MM.1S (cell line): ENCODE measurements at regions not wholly inside any gene's neighbourhood (a gene's known extent, or its start where the extent isn't known, plus 50 kb on each side); places are given as distances from the start of the nearest gene placed in this dataset.

Source experiments
- DNase-seq: peaks from one replicate; pipeline ENCODE4 v3.0.0-alpha.2; 2015
- H2AFZ ChIP-seq: fragments of 300-600 bp; sonication (generic); 2 replicates; pipeline ENCODE4 v1.6.0; 2016; ENCODE audit warnings: antibody characterized with exemption, low read length
- H3F3A ChIP-seq: fragments of 300-600 bp; sonication (generic); 2 replicates; pipeline ENCODE4 v1.6.1; 2016; ENCODE audit warnings: mild to moderate bottlenecking, antibody characterized with exemption, low read length, moderate library complexity, mixed read lengths; ENCODE audit not compliant: insufficient read depth
- H3K27ac ChIP-seq: fragments of 300-600 bp; sonication (generic); 2 replicates; pipeline ENCODE4 v1.5.1; 2016; ENCODE audit warnings: mild to moderate bottlenecking, low read length
- H3K27me3 ChIP-seq: fragments of 300-600 bp; sonication (generic); replicated peaks from 2 replicates; pipeline ENCODE4 v1.6.0; 2016; ENCODE audit warnings: low read length; ENCODE audit not compliant: insufficient read depth
- H3K36me3 ChIP-seq: fragments of 300-600 bp; sonication (generic); replicated peaks from 2 replicates; pipeline ENCODE4 v1.6.1; 2016; ENCODE audit warnings: mild to moderate bottlenecking, low read length, mixed read lengths; ENCODE audit not compliant: insufficient read depth
- H3K4me1 ChIP-seq: fragments of 300-600 bp; sonication (generic); 2 replicates; pipeline ENCODE4 v1.6.1; 2016; ENCODE audit warnings: low read length, mixed read lengths
- H3K4me2 ChIP-seq: fragments of 300-600 bp; sonication (generic); 2 replicates; pipeline ENCODE4 v1.6.0; 2016; ENCODE audit warnings: low read depth, low read length
- H3K4me3 ChIP-seq: fragments of 300-600 bp; sonication (generic); 2 replicates; pipeline ENCODE4 v1.5.1; 2016; ENCODE audit warnings: low read length, mixed read lengths
- H3K79me2 ChIP-seq: fragments of 300-600 bp; sonication (generic); 2 replicates; pipeline ENCODE4 v1.6.1; 2016; ENCODE audit warnings: mixed run types, low read length, mixed read lengths
- H3K9ac ChIP-seq: fragments of 300-600 bp; sonication (generic); 2 replicates; pipeline ENCODE4 v1.6.1; 2016; ENCODE audit warnings: low read length, mixed read lengths
- H3K9me2 ChIP-seq: fragments of 300-600 bp; sonication (generic); replicated peaks from 2 replicates; pipeline ENCODE4 v1.6.1; 2016; ENCODE audit warnings: mild to moderate bottlenecking, low read length, mixed read lengths; ENCODE audit not compliant: insufficient read depth
- H3K9me3 ChIP-seq: fragments of 300-600 bp; sonication (generic); replicated peaks from 2 replicates; pipeline ENCODE4 v1.6.1; 2016; ENCODE audit warnings: mild to moderate bottlenecking, low read length, mixed read lengths; ENCODE audit not compliant: insufficient read depth
- H4K20me1 ChIP-seq: fragments of 300-600 bp; sonication (generic); 2 replicates; pipeline ENCODE4 v1.6.1; 2016; ENCODE audit warnings: mild to moderate bottlenecking, low read length, moderate library complexity, mixed read lengths; ENCODE audit not compliant: insufficient read depth
- EZH2 ChIP-seq: fragments of 300-600 bp; sonication (generic); optimal IDR thresholded peaks from 2 replicates; pipeline ENCODE3; 2017; ENCODE audit warnings: low read depth, mild to moderate bottlenecking, antibody characterized with exemption, low read length, mixed read lengths
- EZH2phosphoT487 ChIP-seq: fragments of 300-600 bp; sonication (generic); IDR thresholded peaks from 2 replicates; pipeline ENCODE4 v1.6.1; 2018; ENCODE audit warnings: antibody characterized with exemption, low read length
- TF ChIP-seq, protein P1 (sequence below): fragments of 300-600 bp; sonication (generic); IDR thresholded peaks from 2 replicates; pipeline ENCODE4 v1.5.1; 2016; ENCODE audit warnings: antibody characterized with exemption, low read length, mixed read lengths

DNA sequence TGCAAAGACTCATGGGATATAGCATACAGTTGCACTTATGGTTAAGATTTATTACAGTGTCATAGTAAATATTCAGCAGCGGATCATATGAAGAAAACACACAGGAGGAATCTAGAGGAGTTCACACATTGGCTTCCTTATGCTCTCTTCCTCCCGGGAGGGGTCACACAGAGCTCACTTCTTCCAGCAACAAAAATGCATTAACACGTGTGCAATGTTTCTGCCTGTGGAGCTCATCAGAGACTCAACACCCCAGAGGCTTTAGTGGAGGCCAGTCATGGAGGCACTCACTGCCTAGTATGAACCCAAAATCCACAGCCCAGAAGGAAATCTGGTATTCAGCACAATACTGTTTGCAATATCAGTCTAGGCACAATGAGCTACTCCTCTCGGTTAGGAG lies 202.8 kb upstream of the PRSS1 start:
- Histone ChIP-seq H4K20me1 (no peaks in the 10 kb centered on the region), H3K9me2 (no peaks in the 10 kb centered on the region), H2AFZ (no peak overlapping the region), H3K4me3 (no peak overlapping the region), H3K36me3 (no peaks in the 10 kb centered on the region), H3K4me1 (peaks cover 7% of the 10 kb centered on the region; the same call in 1 of the 2 replicates), H3K4me2 (no peak overlapping the region), H3K9ac (no peak overlapping the region), H3F3A (no peaks in the 10 kb centered on the region; the same call in 1 of the 2 replicates), H3K79me2 (no peaks in the 10 kb centered on the region), H3K9me3 (no peaks in the 10 kb centered on the region), H3K27ac (no peak overlapping the region), H3K27me3 (no peaks in the 10 kb centered on the region)
- DNase-seq: no peak
- TF ChIP-seq EZH2phosphoT487 (no peak), EZH2 (no peak)
- TF ChIP-seq, protein P1, sequence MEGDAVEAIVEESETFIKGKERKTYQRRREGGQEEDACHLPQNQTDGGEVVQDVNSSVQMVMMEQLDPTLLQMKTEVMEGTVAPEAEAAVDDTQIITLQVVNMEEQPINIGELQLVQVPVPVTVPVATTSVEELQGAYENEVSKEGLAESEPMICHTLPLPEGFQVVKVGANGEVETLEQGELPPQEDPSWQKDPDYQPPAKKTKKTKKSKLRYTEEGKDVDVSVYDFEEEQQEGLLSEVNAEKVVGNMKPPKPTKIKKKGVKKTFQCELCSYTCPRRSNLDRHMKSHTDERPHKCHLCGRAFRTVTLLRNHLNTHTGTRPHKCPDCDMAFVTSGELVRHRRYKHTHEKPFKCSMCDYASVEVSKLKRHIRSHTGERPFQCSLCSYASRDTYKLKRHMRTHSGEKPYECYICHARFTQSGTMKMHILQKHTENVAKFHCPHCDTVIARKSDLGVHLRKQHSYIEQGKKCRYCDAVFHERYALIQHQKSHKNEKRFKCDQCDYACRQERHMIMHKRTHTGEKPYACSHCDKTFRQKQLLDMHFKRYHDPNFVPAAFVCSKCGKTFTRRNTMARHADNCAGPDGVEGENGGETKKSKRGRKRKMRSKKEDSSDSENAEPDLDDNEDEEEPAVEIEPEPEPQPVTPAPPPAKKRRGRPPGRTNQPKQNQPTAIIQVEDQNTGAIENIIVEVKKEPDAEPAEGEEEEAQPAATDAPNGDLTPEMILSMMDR: no peak

DNA sequence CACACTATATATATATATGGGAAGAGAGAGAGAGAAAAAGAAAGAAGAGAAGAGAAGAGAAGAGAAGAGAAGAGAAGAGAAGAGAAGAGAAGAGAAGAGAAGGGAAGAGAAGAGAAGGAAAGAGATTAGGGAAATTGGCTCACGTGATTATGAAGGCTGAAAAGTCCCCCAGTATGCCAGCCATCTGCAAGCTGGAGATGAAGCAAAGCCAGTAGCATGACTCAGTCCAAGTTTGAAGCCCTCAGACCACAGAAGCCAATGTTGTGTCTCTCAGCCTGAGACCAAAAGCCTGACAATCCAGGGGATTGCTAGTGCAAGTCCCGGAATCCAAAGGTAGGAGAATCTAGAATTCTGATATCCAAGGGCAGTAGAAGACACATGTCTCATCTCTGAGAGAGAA lies 206.3 kb upstream of the PRSS1 start:
- H3K27me3 ChIP-seq: no peaks in the 10 kb centered on the region
- TF ChIP-seq EZH2phosphoT487 (no peak), EZH2 (no peak)
- TF ChIP-seq, protein P1: no peak
- H2AFZ ChIP-seq: no peak overlapping the region
- no peaks in the 10 kb centered on the region for H3K79me2 ChIP-seq
- no peaks in the 10 kb centered on the region for H3K9me3 ChIP-seq
- H3K4me1 ChIP-seq: peaks cover 12% of the 10 kb centered on the region
- no peaks in the 10 kb centered on the region for H3K36me3 ChIP-seq
- H3K9me2 ChIP-seq: no peaks in the 10 kb centered on the region
- H3K9ac ChIP-seq: no peak overlapping the region
- no peak overlapping the region for H3K4me3 ChIP-seq
- H4K20me1 ChIP-seq: no peaks in the 10 kb centered on the region
- H3F3A ChIP-seq: no peaks in the 10 kb centered on the region
- H3K27ac ChIP-seq: no peak overlapping the region
- H3K4me2 ChIP-seq: no peak overlapping the region
- no peak for DNase-seq

DNA sequence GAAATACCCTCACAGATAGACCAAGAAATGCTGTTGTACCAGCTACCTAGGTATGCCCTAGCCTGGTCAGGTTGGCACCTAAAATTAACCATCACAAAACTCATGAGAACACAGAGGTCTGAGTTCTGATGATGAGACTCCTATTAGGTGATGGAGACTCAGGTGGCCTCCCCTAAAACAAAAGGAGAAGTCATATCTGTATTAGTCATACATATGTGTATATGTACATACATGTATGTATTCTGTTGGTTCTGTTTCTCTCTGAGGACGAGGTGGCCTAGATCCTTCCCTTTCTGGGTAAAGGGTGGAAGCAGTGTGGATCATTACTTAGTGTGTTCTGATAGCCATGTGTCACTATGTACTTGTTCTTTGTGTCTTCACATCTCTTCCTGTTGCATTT lies 207.2 kb upstream of the PRSS1 start:
- Histone ChIP-seq H3K27ac (no peak overlapping the region), H4K20me1 (no peaks in the 10 kb centered on the region), H3K9ac (no peak overlapping the region), H3F3A (no peaks in the 10 kb centered on the region), H3K4me2 (no peak overlapping the region), H3K4me1 (peaks cover 12% of the 10 kb centered on the region), H3K27me3 (no peaks in the 10 kb centered on the region), H2AFZ (no peak overlapping the region), H3K79me2 (no peaks in the 10 kb centered on the region), H3K4me3 (no peak overlapping the region), H3K9me2 (no peaks in the 10 kb centered on the region), H3K36me3 (no peaks in the 10 kb centered on the region), H3K9me3 (no peaks in the 10 kb centered on the region)
- TF ChIP-seq, protein P1: no peak
- TF ChIP-seq EZH2: no peak
- TF ChIP-seq EZH2phosphoT487: no peak
- DNase-seq: no peak
